SK-N-MC (cell line): ENCODE measurements at regions not wholly inside any gene's neighbourhood (a gene's known extent, or its start where the extent isn't known, plus 50 kb on each side); places are given as distances from the start of the nearest gene placed in this dataset.

ENCODE experiments used
- DNase-seq: peaks from one replicate; pipeline ENCODE4 v3.0.0-alpha.2; 2011; ENCODE audit warnings: low read depth, low spot score
- H3K27ac ChIP-seq: fragments of 200-600 bp; sonication (generic); 2 replicates; pipeline ENCODE4 v1.5.1; 2016; ENCODE audit warnings: mixed run types
- H3K36me3 ChIP-seq: fragments of 200-600 bp; sonication (generic); 2 replicates; pipeline ENCODE4 v1.6.1; 2017; ENCODE audit warnings: antibody characterized with exemption, low read length, mixed read lengths; ENCODE audit not compliant: insufficient read depth
- H3K4me3 ChIP-seq: fragments of 200-600 bp; sonication (generic); 2 replicates; pipeline ENCODE4 v1.5.1; 2016
- H3K9ac ChIP-seq: fragments of 200-600 bp; sonication (generic); 2 replicates; pipeline ENCODE4 v1.8.0; 2017; ENCODE audit warnings: mixed run types, mixed read lengths; ENCODE audit not compliant: insufficient read length
- H3K9me3 ChIP-seq: fragments of 200-600 bp; sonication (generic); 2 replicates; pipeline ENCODE4 v1.6.1; 2017; ENCODE audit warnings: low read depth, mild to moderate bottlenecking, antibody characterized with exemption, low read length, moderate library complexity, mixed read lengths
- EZH2 ChIP-seq: fragments of 200-600 bp; sonication (generic); IDR thresholded peaks from one replicate; pipeline ENCODE4 v1.6.1; 2017; ENCODE audit warnings: antibody characterized with exemption
- FOXP2 ChIP-seq: optimal IDR thresholded peaks from 2 replicates; pipeline ENCODE3; 2011; ENCODE audit warnings: mild to moderate bottlenecking, moderate library complexity; ENCODE audit not compliant: insufficient read depth; ENCODE audit errors: extremely low read length, control extremely low read depth
- POLR2AphosphoS5 ChIP-seq: IDR thresholded peaks from 2 replicates; pipeline ENCODE4 v1.6.1; 2012; ENCODE audit warnings: mild to moderate bottlenecking, low read depth, low read length, borderline replicate concordance

DNA sequence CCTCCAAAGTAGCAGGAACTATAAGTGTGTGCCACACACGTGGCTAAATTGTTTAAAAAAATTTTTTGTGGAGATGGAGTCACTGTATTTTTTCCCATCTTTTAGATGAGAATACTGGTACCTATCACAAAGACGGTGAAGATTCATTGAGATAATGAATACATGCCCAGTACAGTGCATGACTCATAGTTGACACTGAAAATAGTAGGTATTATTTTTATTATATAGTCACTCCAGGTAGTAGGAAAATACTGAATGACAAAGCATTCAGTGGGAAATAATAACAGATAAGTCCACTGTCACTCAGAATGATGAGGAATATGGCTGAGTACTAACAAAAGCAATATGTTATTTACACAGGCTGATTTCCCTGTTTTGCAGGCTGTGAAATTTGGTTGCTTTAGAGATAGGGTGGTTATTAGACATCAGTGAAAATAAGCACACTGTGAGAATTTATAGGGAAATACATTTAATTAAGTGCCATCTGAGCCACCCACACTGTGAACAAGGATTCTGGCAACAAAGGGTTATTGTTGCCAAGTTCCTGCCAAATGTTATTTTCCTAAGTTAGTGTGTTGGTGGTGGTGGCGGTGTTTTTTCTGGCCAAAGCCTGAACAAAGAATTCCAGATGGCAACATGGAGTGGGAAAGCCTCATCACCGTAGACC is 129.8 kb upstream of the FOXQ1 start:
- Histone ChIP-seq H3K9ac (no peak overlapping the region), H3K4me3 (no peak overlapping the region), H3K27ac (no peak overlapping the region), H3K9me3 (no peaks in the 10 kb centered on the region), H3K36me3 (no peaks in the 10 kb centered on the region)
- TF ChIP-seq FOXP2 (no peak), EZH2 (no peak), POLR2AphosphoS5 (no peak)
- no peak for DNase-seq

GRCh38 chr6:1179571-1180459 is 132.1 kb upstream of the FOXQ1 start:
- H3K4me3 ChIP-seq = no peak overlapping the region
- no peak for DNase-seq
- H3K9ac ChIP-seq = no peak overlapping the region
- TF ChIP-seq FOXP2 (no peak), EZH2 (peak; percentile 40), POLR2AphosphoS5 (no peak)
- H3K36me3 ChIP-seq = no peaks in the 10 kb centered on the region
- no peak overlapping the region for H3K27ac ChIP-seq
- no peaks in the 10 kb centered on the region for H3K9me3 ChIP-seq

GRCh38 chr6:1178590-1178989 is 133.3 kb upstream of the FOXQ1 start:
- Histone ChIP-seq H3K9me3 (no peaks in the 10 kb centered on the region), H3K9ac (no peak overlapping the region), H3K27ac (no peak overlapping the region), H3K4me3 (no peak overlapping the region), H3K36me3 (no peaks in the 10 kb centered on the region)
- TF ChIP-seq POLR2AphosphoS5 (no peak), FOXP2 (no peak), EZH2 (no peak)
- DNase-seq = no peak

DNA sequence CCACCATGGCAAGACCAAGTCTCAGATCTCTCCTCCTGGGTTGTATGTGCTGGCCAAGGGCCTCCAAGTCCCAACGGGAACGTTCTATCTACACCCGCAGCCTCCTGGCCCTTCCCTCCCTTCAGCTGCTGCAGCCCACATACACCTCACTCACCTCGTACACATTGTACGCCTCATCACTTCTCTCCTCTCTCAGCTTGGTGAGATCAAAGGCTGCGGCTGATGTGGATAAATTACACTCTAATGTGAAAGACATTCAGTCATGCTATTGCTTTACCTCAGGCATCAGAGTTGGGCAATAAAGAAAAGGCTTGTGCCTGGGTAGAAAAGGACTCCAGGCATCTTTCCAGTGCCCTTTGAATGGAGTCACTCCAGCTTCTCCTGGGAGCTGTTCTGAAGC is 135.3 kb upstream of the FOXQ1 start:
- TF ChIP-seq POLR2AphosphoS5 (no peak), FOXP2 (no peak), EZH2 (no peak)
- H3K9ac ChIP-seq = no peak overlapping the region
- no peaks in the 10 kb centered on the region for H3K9me3 ChIP-seq
- no peak overlapping the region for H3K27ac ChIP-seq
- H3K4me3 ChIP-seq = no peak overlapping the region
- no peaks in the 10 kb centered on the region for H3K36me3 ChIP-seq
- DNase-seq = no peak

DNA sequence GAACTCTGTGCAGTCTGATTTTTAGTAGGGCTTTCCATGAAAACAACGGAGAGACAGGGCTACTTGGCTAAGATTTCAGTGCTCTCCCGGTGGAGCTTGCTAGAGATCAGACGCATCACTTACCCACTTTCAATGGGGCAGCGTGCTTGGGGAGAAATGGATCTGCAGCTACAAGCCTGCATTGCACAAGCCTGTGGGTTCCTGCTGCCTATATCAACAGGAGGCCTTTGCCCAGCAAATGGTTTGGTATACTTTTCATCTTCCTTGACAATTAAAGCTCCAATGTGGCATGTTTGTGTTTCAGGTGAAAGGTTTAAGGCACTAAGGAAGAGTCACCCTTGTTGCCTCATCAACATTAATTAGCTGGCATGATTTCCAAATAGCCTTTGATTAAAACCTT is 136.0 kb upstream of the FOXQ1 start:
- H3K36me3 ChIP-seq = no peaks in the 10 kb centered on the region
- H3K27ac ChIP-seq = no peak overlapping the region
- no peak overlapping the region for H3K9ac ChIP-seq
- TF ChIP-seq POLR2AphosphoS5 = no peak
- TF ChIP-seq FOXP2 = no peak
- no peak for TF ChIP-seq EZH2
- DNase-seq = no peak
- no peak overlapping the region for H3K4me3 ChIP-seq
- no peaks in the 10 kb centered on the region for H3K9me3 ChIP-seq

GRCh38 chr6:1170794-1171193 is 141.1 kb upstream of the FOXQ1 start:
- DNase-seq = no peak
- no peak overlapping the region for H3K9ac ChIP-seq
- H3K36me3 ChIP-seq = no peaks in the 10 kb centered on the region
- no peak overlapping the region for H3K27ac ChIP-seq
- H3K4me3 ChIP-seq = no peak overlapping the region
- no peaks in the 10 kb centered on the region for H3K9me3 ChIP-seq
- TF ChIP-seq FOXP2 (no peak), EZH2 (no peak), POLR2AphosphoS5 (no peak)

DNA sequence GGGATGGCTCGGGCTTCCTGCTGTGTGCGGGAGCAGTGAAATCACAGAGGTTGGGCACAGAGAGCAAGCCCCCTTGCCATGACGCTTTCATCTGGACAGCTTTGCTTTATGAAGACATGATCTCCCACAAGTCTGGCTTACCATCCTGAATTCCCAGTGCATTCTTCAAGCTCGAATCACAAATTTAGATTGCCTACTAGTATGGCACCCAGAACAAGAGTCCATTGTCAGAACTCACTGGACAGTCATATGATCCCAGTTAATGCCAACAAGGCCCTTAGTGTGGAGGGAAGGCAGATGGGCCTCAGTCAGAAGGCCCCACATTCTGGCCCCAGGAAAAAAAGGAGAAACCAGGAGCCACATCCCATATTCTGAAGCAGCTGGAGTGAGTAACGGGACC is 147.3 kb upstream of the FOXQ1 start:
- no peak for DNase-seq
- TF ChIP-seq FOXP2 = no peak
- no peak for TF ChIP-seq EZH2
- TF ChIP-seq POLR2AphosphoS5 = no peak
- no peak overlapping the region for H3K4me3 ChIP-seq
- no peak overlapping the region for H3K9ac ChIP-seq
- H3K36me3 ChIP-seq = no peaks in the 10 kb centered on the region
- no peak overlapping the region for H3K27ac ChIP-seq
- no peaks in the 10 kb centered on the region for H3K9me3 ChIP-seq

- Histone ChIP-seq H3K9me3 (no peaks in the 10 kb centered on the region), H3K36me3 (no peaks in the 10 kb centered on the region), H3K27ac (no peak overlapping the region), H3K9ac (no peak overlapping the region), H3K4me3 (no peak overlapping the region)
- DNase-seq = no peak
- no peak for TF ChIP-seq POLR2AphosphoS5
- TF ChIP-seq FOXP2 = no peak
- TF ChIP-seq EZH2 = no peak
Measured at GRCh38 chr6:1163501-1163900, 148.4 kb upstream of the FOXQ1 start.
